ENCODE measurements at regions not wholly inside any gene's neighbourhood (a gene's known extent, or its start where the extent isn't known, plus 50 kb on each side); places are given as distances from the start of the nearest gene placed in this dataset.

GRCh38 chr3:22496641-22497040 lies 706.5 kb upstream of the UBE2E2 start:
- TF ChIP-seq CTCF (IDR thresholded peaks at IDR 0.05), result no peak
- no peak for TF ChIP-seq POLR2A (IDR thresholded peaks at IDR 0.05)
